ENCODE measurements at regions not wholly inside any gene's neighbourhood (a gene's known extent, or its start where the extent isn't known, plus 50 kb on each side); places are given as distances from the start of the nearest gene placed in this dataset.

- intact Hi-C loops (cut with DNase I, micrococcal nuclease): no loop called here
- Histone ChIP-seq H3K9me3 (ENCODE audit: control insufficient read depth in 1 of 2, insufficient read depth in 1 of 2, low read length in 2 of 2) (peaks cover 0 to 3% of the 10 kb centered on the region in 2 experiments), H3K27me3 (ENCODE audit: control insufficient read depth in 1 of 2, insufficient read depth in 2 of 2, low read length in 2 of 2) (peaks cover 0 to 4% of the 10 kb centered on the region in 2 experiments), H3K4me3 (ENCODE audit: low read length) (no peak overlapping the region), H3K27ac (ENCODE audit: low read depth in 1 of 2, low read length in 2 of 2) (no peak overlapping the region), H3K36me3 (ENCODE audit: insufficient read depth, low read length) (no peaks in the 10 kb centered on the region), H3K4me1 (ENCODE audit: insufficient read depth, low read length) (no peaks in the 10 kb centered on the region)
- Mint-ChIP-seq H3K4me1 (ENCODE audit: low read depth) (no peaks in the 10 kb centered on the region), H3K9me3 (no peaks in the 10 kb centered on the region), H3K27ac (no peak overlapping the region), H3K36me3 (ENCODE audit: low read depth) (no peaks in the 10 kb centered on the region), H3K27me3 (no peaks in the 10 kb centered on the region), H3K4me3 (no peak overlapping the region)
- ChIA-PET POLR2A (no interaction called here), CTCF (no interaction called here)
- no peak for TF ChIP-seq CTCF (IDR thresholded peaks at IDR 0.05)
- ATAC-seq (ENCODE audit: poor library complexity) (no peak), DNase-seq (no peak)
Measured at GRCh38 chr10:2340831-2341647, 603.7 kb upstream of the ADARB2 start.

GRCh38 chr10:2335626-2336025, 598.3 kb upstream of the ADARB2 start:
- H3K27me3 Mint-ChIP-seq: no peaks in the 10 kb centered on the region
- no peak overlapping the region for H3K27ac Mint-ChIP-seq
- Histone ChIP-seq H3K9me3 (ENCODE audit: control insufficient read depth in 1 of 2, insufficient read depth in 1 of 2, low read length in 2 of 2) (peaks cover 0 to 8% of the 10 kb centered on the region in 2 experiments), H3K4me3 (ENCODE audit: low read length) (no peak overlapping the region), H3K36me3 (ENCODE audit: insufficient read depth, low read length) (no peaks in the 10 kb centered on the region), H3K27ac (ENCODE audit: low read depth in 1 of 2, low read length in 2 of 2) (no peak overlapping the region), H3K4me1 (ENCODE audit: insufficient read depth, low read length) (no peaks in the 10 kb centered on the region), H3K27me3 (ENCODE audit: control insufficient read depth in 1 of 2, insufficient read depth in 2 of 2, low read length in 2 of 2) (no peaks in the 10 kb centered on the region)
- ATAC-seq (ENCODE audit: poor library complexity) (no peak), DNase-seq (no peak)
- no peak for TF ChIP-seq CTCF (IDR thresholded peaks at IDR 0.05)
- no peaks in the 10 kb centered on the region for H3K4me1 Mint-ChIP-seq (ENCODE audit: low read depth)
- CTCF ChIA-PET: no interaction called here
- POLR2A ChIA-PET: no interaction called here
- no peaks in the 10 kb centered on the region for H3K9me3 Mint-ChIP-seq
- no peak overlapping the region for H3K4me3 Mint-ChIP-seq
- no peaks in the 10 kb centered on the region for H3K36me3 Mint-ChIP-seq (ENCODE audit: low read depth)
- intact Hi-C loops (cut with DNase I, micrococcal nuclease): no loop called here

- no peaks in the 10 kb centered on the region for H3K9me3 Mint-ChIP-seq
- POLR2A ChIA-PET: no interaction called here
- H3K4me1 ChIP-seq (ENCODE audit: insufficient read depth, low read length): no peaks in the 10 kb centered on the region
- H3K27ac Mint-ChIP-seq: no peak overlapping the region
- no peak overlapping the region for H3K27ac ChIP-seq (ENCODE audit: low read depth in 1 of 2, low read length in 2 of 2)
- H3K4me1 Mint-ChIP-seq (ENCODE audit: low read depth): no peaks in the 10 kb centered on the region
- H3K36me3 ChIP-seq (ENCODE audit: insufficient read depth, low read length): no peaks in the 10 kb centered on the region
- TF ChIP-seq CTCF (IDR thresholded peaks at IDR 0.05): no peak
- H3K9me3 ChIP-seq (ENCODE audit: control insufficient read depth in 1 of 2, insufficient read depth in 1 of 2, low read length in 2 of 2): peaks cover 0 to 5% of the 10 kb centered on the region in 2 experiments
- ATAC-seq (ENCODE audit: poor library complexity): no peak
- no peak for DNase-seq
- no peaks in the 10 kb centered on the region for H3K36me3 Mint-ChIP-seq (ENCODE audit: low read depth)
- no peak overlapping the region for H3K4me3 ChIP-seq (ENCODE audit: low read length)
- intact Hi-C loops (cut with DNase I, micrococcal nuclease): no loop called here
- H3K4me3 Mint-ChIP-seq: no peak overlapping the region
- H3K27me3 Mint-ChIP-seq: no peaks in the 10 kb centered on the region
- no peaks in the 10 kb centered on the region for H3K27me3 ChIP-seq (ENCODE audit: control insufficient read depth in 1 of 2, insufficient read depth in 2 of 2, low read length in 2 of 2)
- CTCF ChIA-PET: no interaction called here
Measured at GRCh38 chr10:2334575-2334974, 597.2 kb upstream of the ADARB2 start.
